Ovary (tissue), 3 donors: ENCODE measurements at regions not wholly inside any gene's neighbourhood (a gene's known extent, or its start where the extent isn't known, plus 50 kb on each side); places are given as distances from the start of the nearest gene placed in this dataset.

Source experiments
- CTCF ChIP-seq, 3 donors: fragments of 450-650 bp in 2 of 3; fragments of 200-600 bp in 1 of 3; IDR thresholded peaks; one replicate each; pipeline versions ENCODE4 v1.5.1 to v1.8.0; 2016 to 2022; ENCODE audit warnings: antibody characterized with exemption in 3 of 3, mild to moderate bottlenecking in 1 of 3
- EP300 ChIP-seq: sonication (generic); formaldehyde crosslinking; IDR thresholded peaks from one replicate; pipeline ENCODE4 v1.6.1; 2017; ENCODE audit warnings: antibody characterized with exemption
- POLR2A ChIP-seq: fragments of 450-650 bp; IDR thresholded peaks from one replicate; pipeline ENCODE4 v1.6.1; 2017; ENCODE audit warnings: antibody characterized with exemption, mild to moderate bottlenecking, moderate library complexity
- donor health status: DM: no; HTN: no; CAD: no.

- TF ChIP-seq CTCF (IDR thresholded peaks at IDR 0.05) (no peak), EP300 (no peak), POLR2A (no peak)
Measured at GRCh38 chr12:77210724-77211123, 145.4 kb upstream of the E2F7 start.
